GM21390 (cell line): ENCODE measurements at regions not wholly inside any gene's neighbourhood (a gene's known extent, or its start where the extent isn't known, plus 50 kb on each side); places are given as distances from the start of the nearest gene placed in this dataset.

Experiments used
- ATAC-seq: cut with Tn5 transposase; IDR thresholded peaks from one replicate; pipeline ENCODE4 v1.9.1; 2021; ENCODE audit not compliant: unreplicated experiment

- ATAC-seq, result no peak
Observed at GRCh38 chr9:129390541-129390940, 212.5 kb upstream of the IER5L start.

- no peak for ATAC-seq
Observed at GRCh38 chr9:129387822-129388221, 209.8 kb upstream of the IER5L start.

- ATAC-seq, result no peak
Observed at GRCh38 chr9:129386812-129387177, 208.7 kb upstream of the IER5L start.

DNA sequence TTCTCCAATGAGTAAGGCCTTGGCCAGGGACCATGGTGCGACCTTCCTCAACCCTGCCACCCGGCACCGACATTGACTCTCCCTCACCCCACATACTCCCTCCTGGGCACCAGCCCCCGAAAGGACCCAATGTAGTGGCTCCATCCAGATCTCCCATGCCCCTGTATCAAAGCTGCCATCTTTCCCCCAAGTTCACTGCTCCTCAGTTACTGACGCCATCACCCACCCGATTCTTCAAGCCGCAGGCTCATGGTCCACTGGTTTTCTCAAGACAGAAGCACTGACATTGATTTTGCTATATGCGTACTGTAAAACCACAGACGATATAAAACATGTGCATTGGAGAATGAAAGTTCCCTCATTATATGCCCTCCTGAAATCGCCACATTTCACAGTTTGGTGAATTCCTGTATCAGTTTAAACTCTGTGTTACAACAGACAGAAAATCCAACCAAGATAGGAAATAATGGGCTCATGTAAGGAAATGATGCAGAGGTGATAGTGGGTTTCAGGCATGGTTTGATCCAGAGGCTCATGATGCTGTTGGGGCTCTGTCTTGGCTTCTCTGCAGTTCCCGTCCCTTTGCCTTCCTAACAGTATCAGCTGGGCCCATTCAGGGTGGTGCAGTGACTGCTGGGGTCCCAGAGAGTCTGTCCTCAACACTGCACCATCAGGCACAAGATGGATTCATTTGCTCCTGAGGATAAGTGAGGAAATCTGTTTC is 207.3 kb upstream of the IER5L start:
- no peak for ATAC-seq

DNA sequence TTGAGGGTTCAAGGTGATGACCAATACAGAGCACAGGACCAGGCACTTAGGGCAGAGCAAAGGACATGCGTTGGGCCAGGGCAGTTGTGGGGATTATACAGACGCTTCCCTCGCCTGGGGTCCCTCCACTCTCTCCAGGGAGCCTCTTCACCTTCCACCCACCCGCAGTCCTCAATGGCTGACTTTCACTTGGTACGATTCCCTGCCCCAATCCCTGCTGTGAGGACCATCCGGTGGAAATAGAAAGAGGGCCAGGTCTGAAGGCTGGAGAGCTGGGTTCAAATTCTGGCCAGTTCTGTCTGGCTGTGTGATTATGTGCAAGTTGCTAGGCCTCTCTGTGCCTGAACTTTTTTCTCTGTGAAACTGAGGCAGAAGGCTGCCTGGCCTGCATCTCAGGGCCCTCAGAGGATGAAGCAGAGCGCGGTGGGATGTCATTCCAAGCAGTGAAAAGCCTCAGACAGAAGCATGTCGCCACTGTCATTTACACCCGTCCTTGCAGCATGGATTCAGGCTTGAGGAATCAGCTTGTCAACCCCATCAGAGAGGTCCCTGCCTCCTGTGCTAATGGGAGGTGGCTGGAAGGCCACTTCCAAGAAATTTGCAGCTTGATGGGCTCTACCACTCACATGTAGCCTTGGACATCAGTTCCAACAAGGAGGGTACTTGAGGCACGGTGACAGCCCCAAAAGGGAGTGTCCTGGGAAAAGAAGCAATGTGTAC is 206.6 kb upstream of the IER5L start:
- no peak for ATAC-seq

DNA sequence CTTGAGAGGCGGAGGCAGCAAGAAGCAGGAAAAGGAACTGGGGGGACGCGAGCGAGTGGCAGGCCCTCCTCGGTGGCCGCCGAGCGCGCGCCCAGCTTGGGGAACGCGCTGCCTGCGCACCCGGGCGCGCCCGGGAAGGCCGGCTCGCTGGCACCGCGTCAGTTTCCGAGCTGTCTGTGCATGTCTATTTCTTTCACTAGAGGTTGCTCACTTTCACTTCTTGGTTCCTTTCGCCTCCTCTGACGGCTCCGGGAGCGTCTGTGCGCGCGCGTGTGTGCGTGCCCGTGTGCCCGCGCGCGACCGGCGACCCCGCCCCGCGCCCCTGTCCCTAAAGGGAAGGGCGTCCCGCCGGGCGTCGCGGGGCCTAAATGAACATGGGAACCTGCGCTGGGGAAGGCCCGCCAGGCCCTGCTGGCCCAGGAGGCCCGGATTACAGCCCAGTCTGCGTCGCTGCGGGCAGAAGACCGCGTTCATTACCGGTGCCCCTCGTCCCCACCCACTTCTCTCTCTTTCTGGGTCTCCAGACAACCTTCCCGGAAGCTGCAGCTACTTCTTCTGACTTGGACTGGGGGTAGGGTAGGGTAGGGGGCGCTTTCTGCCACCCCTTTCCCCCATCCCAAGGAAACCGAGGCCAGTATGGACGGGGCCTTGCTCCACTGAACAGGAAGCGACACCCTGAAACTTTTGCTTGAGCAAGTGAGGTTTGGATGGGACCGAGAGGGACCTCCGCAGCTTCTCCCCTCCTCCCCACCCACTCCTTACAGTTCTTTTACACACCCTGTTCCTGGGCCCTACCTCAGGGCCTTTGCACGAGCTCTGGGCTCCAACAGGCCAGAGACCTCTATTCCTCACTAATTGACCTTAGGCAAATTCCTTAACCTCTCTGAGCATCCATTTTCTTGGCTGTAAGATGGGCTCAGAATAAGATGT is 205.8 kb upstream of the IER5L start:
- peak; percentile 81 for ATAC-seq

GRCh38 chr9:129383019-129383560 is 205.0 kb upstream of the IER5L start:
- ATAC-seq, result no peak

DNA sequence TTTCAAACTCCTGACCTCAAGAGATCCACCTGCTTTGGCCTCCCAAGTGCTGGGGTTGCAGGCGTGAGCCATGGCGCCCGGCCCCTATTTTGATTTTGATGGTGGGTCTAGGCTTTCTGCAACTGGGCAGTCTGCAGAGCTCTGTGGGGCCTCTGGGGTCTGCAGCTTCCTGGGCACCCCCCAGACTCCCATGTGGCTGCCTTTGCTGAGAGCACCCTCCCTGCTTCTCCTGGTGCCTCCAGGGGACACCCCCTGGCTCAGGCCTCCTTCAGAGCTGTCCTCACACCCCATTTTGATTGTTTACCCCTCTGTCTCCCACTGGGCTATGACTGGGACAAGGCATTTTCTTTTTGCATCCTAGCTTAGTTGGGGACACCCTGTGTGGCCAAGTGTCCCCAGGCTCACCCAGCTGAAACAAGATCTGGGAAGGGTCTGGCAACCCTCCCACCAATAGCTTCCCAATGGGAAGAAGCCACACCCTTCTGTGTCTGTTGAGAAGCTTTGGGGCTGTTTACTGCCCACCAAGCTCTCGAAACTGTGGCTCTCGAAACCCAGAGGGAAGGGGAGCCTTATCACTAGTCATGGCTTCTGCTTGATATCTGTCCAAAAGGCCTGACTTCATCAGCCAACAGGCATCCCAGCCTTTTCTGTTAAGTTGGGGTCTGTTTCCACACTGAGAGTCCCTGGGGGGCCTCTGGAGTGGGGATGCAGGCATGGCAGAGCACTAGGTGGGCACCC is 204.4 kb upstream of the IER5L start:
- ATAC-seq, result no peak

- ATAC-seq, result no peak
Observed at GRCh38 chr9:129381481-129381957, 203.5 kb upstream of the IER5L start.

GRCh38 chr9:129380961-129381401 is 202.9 kb upstream of the IER5L start:
- ATAC-seq, result no peak

GRCh38 chr9:129379886-129380285 is 201.8 kb upstream of the IER5L start:
- no peak for ATAC-seq

DNA sequence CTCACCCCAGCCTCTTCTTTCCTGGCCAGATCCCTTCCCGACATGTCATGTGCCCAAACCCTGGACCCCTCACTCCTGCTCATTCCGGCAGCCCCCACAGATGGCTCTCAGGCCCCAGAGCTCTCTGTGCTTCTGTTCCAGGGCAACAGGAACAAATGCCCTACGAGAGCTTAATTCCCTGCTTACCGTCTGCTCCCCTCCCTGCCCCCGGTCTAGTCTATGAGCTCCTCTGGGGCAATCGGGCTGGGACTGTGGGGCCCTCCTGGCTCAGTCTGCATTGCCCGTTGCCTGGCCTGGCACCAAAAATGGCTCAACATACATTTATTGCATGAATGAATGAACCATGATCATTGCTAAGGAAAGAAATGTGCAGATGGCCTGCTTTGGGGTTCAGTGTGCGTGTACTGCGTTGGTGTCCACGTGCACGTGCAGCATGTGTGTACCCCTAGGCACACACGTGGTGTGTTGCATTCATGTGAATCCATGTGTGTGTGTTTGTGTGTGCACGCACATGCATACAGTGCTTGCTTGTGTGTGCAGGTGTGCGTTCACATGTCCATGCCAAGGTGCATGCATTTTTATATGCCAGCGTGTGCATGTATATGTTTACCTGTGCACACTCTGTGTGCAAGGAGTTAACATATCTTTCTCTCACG is 201.2 kb upstream of the IER5L start:
- no peak for ATAC-seq

- no peak for ATAC-seq
Observed at GRCh38 chr9:129377931-129378661, 200.0 kb upstream of the IER5L start.

GRCh38 chr9:129377181-129377580 is 199.1 kb upstream of the IER5L start:
- ATAC-seq, result no peak

- ATAC-seq, result no peak
Observed at GRCh38 chr9:129375845-129376244, 197.8 kb upstream of the IER5L start.

GRCh38 chr9:129374651-129375050 is 196.6 kb upstream of the IER5L start:
- no peak for ATAC-seq

GRCh38 chr9:129374231-129374630 is 196.2 kb upstream of the IER5L start:
- no peak for ATAC-seq

GRCh38 chr9:129373361-129373760 is 195.3 kb upstream of the IER5L start:
- no peak for ATAC-seq

- no peak for ATAC-seq
Observed at GRCh38 chr9:129370770-129371169, 192.7 kb upstream of the IER5L start.
